A673 (cell line): ENCODE measurements at regions not wholly inside any gene's neighbourhood (a gene's known extent, or its start where the extent isn't known, plus 50 kb on each side); places are given as distances from the start of the nearest gene placed in this dataset.

Source experiments
- CTCF ChIP-seq: fragments of 300-800, 200-600 bp; sonication (generic); conservative IDR thresholded peaks from 2 replicates; pipeline ENCODE4 v1.5.1; 2017; ENCODE audit warnings: low read depth, mild to moderate bottlenecking, antibody characterized with exemption, low read length, moderate library complexity, mixed read lengths
- EZH2 ChIP-seq: fragments of 200-600 bp; sonication (generic); IDR thresholded peaks from 2 replicates; pipeline ENCODE4 v1.6.1; 2017; ENCODE audit warnings: borderline replicate concordance, low read depth, mild to moderate bottlenecking, mixed read lengths, antibody characterized with exemption, low read length; ENCODE audit not compliant: poor library complexity, severe bottlenecking

- no peak for TF ChIP-seq CTCF
- TF ChIP-seq EZH2: no peak
Observed at GRCh38 chr13:62278271-62278670, 862.6 kb upstream of the PCDH20 start.
